ENCODE measurements at regions not wholly inside any gene's neighbourhood (a gene's known extent, or its start where the extent isn't known, plus 50 kb on each side); places are given as distances from the start of the nearest gene placed in this dataset.

DNA sequence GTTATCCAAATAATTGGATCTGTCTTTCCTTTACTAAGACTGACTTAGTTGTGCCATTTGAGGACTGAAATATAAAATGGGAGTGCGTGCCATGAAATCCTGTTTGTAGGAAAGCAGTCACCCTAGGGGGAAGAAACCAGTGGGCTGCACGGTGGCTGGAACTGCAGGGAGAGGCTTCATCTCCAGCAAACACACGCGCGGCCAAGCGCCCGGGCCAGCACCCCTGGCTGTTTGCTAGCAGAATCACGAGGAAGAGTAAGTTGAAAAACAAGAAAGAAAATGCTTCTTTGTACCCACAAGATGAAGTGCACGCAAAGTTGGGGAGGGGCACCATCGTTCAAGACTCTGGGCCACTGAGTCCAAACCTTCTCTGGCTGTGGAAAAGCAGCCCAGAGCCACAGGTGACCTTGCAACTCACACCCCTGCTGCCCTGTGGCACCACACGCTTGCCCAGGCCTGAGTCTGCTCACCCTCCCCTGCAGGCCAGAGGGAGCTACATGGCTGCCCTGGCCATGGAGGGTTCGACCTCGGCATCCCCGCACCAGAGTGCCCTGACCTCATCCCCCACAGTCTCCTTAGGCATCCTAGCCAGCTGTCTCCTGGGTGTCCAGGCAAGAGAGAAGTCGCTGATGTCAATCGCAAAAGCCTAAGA is 55.2 kb downstream of the IRX2 start:
- Mint-ChIP-seq H3K27ac (no peak overlapping the region), H3K4me3 (no peak overlapping the region), H3K9me3 (peaks cover 0 to 18% (median 8%) of the 10 kb centered on the region in 7 donors), H3K27me3 (no peaks in the 10 kb centered on the region), H3K4me1 (no peaks in the 10 kb centered on the region), H3K36me3 (no peaks in the 10 kb centered on the region)
- DNase-seq (no peak), ATAC-seq (ENCODE audit: low read depth in 2 of 2) (no peak)

DNA sequence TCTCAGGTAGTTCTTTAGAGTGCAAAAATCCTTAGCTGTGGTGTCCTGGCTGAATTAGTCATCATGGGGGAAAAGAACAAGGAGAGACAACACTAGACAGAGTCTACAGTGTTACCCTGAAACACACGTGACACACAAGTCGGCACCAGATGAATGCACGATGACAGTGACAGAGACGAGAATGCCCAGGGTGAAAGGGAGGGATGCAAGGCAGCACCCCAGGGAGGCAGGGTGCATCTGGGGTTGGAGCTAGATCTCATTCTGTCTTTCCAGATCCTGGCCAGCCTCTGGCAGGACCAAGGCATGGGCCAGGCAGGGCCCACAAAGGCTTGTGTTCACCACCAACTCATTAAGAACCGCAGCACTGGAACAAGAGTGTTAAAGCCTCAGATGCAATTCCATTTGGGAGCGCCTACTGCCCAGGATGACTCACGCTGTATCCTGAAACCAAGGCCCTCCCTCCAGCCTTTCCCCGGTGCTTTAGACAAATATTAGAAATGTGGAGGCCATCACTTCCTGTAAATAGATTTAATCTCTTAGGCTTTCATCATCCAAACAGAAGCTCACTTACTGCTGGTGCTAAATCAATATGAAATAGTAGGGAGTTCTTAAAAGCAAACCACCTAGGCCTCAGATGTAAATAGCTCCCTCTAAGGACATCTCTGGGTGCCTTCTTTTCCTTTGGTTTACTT is 56.1 kb downstream of the IRX2 start:
- Mint-ChIP-seq H3K4me3 (no peak overlapping the region), H3K4me1 (no peaks in the 10 kb centered on the region), H3K27ac (no peak overlapping the region), H3K27me3 (no peaks in the 10 kb centered on the region), H3K36me3 (no peaks in the 10 kb centered on the region), H3K9me3 (peaks cover 0 to 18% (median 8%) of the 10 kb centered on the region in 7 donors)
- no peak for DNase-seq
- no peak for ATAC-seq (ENCODE audit: low read depth in 2 of 2)

DNA sequence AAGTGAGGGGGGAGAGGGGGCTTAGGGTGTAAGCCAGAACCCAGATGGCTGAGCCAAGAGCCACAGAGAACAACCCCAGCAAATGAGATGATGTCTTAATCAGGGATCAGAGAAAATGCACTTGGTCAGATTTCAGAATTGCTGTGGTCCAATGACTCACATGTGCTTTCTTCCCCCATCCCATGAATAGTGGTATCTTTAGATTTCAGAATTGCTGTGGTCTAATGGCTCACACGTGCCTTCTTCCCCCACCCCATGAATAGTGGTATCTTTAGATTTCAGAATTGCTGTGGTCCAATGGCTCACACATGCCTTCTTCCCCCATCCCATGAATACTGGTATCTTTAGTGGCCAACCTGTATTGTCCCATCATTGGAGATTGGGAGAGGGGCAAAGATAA is 59.9 kb downstream of the IRX2 start:
- Mint-ChIP-seq H3K4me3 (no peak overlapping the region), H3K27me3 (no peaks in the 10 kb centered on the region), H3K4me1 (no peaks in the 10 kb centered on the region), H3K9me3 (peaks cover 0 to 25% (median 5%) of the 10 kb centered on the region in 7 donors), H3K27ac (no peak overlapping the region), H3K36me3 (no peaks in the 10 kb centered on the region)
- no peak for DNase-seq
- no peak for ATAC-seq (ENCODE audit: low read depth in 2 of 2)

DNA sequence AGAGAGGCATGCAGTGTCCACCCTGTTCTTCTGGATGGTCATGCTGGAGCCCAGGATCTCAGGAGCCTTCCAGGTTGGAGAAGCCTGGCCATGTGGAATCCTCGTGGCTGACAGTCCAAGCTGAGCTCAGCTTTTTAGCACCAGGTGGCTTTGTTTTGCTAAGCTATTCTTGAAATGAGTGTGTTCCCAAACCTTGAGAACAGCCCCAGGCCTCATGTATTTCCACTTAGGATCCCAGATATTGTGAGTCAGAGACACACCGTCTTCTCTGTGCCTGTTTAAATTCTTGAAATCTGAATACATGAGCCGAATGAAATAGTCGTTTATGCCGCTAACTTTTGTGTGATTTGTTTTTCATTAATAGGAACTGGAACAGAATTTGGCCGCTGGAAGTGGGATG is 61.2 kb downstream of the IRX2 start:
- Mint-ChIP-seq H3K9me3 (peaks cover 0 to 22% (median 5%) of the 10 kb centered on the region in 7 donors), H3K27me3 (peaks cover 0 to 6% (median 0%) of the 10 kb centered on the region in 3 donors), H3K4me3 (no peak overlapping the region), H3K36me3 (no peaks in the 10 kb centered on the region), H3K4me1 (no peaks in the 10 kb centered on the region), H3K27ac (no peak overlapping the region)
- no peak for ATAC-seq (ENCODE audit: low read depth in 2 of 2)
- no peak for DNase-seq

DNA sequence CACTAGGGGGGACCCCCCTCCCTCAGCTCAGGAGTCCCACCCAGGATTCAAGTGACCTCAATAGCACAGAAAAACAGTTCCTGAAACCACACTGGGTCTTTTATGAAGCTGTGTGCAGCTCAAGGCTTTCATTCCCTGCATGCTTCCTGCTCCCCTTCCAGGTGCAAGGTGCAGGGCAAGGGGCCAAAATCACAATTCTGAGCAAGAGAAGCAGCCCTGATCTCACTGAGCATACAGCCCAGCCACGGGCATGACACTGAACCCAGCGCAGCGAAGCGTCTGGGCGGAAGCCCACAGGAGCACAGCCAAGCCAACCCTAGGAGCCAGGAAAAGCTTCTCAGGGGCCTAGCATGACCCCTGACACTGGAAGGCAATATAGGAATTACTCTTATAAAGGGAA is 62.9 kb downstream of the IRX2 start:
- H3K27me3 Mint-ChIP-seq: peaks cover 0 to 6% (median 0%) of the 10 kb centered on the region in 3 donors
- H3K36me3 Mint-ChIP-seq: no peaks in the 10 kb centered on the region
- no peaks in the 10 kb centered on the region for H3K4me1 Mint-ChIP-seq
- peaks cover 0 to 11% (median 2%) of the 10 kb centered on the region in 7 donors for H3K9me3 Mint-ChIP-seq
- ATAC-seq (ENCODE audit: low read depth in 2 of 2) (no peak), DNase-seq (no peak)
- H3K4me3 Mint-ChIP-seq: no peak overlapping the region
- H3K27ac Mint-ChIP-seq: no peak overlapping the region

DNA sequence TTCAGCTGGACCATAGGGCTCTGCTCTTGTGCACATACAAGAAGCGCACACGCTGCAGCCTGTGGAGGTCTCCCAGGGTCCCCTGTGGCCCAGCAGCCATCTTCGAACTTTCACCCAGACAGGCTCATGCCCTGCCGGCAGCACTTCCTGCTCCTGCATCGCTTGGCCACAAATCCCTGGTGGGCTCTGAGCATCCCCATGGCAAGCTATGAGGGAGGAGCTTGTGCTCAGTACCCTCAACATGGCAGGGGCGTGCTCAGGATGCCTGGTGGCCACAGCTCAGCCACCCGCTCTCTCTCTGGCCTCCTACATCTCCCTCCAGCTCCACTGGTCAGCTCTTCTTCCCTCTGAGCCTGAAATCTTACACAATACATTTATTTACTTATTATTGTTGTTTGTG is 63.7 kb downstream of the IRX2 start:
- no peak for DNase-seq
- Mint-ChIP-seq H3K27me3 (peaks cover 0 to 6% (median 0%) of the 10 kb centered on the region in 3 donors), H3K4me3 (peak overlapping the region in 1 of 8 donors; percentile 1), H3K9me3 (peaks cover 0 to 11% (median 4%) of the 10 kb centered on the region in 7 donors), H3K27ac (peak overlapping the region in 1 of 6 donors; percentile 47), H3K36me3 (no peaks in the 10 kb centered on the region), H3K4me1 (no peaks in the 10 kb centered on the region)
- ATAC-seq (ENCODE audit: low read depth in 2 of 2): no peak

DNA sequence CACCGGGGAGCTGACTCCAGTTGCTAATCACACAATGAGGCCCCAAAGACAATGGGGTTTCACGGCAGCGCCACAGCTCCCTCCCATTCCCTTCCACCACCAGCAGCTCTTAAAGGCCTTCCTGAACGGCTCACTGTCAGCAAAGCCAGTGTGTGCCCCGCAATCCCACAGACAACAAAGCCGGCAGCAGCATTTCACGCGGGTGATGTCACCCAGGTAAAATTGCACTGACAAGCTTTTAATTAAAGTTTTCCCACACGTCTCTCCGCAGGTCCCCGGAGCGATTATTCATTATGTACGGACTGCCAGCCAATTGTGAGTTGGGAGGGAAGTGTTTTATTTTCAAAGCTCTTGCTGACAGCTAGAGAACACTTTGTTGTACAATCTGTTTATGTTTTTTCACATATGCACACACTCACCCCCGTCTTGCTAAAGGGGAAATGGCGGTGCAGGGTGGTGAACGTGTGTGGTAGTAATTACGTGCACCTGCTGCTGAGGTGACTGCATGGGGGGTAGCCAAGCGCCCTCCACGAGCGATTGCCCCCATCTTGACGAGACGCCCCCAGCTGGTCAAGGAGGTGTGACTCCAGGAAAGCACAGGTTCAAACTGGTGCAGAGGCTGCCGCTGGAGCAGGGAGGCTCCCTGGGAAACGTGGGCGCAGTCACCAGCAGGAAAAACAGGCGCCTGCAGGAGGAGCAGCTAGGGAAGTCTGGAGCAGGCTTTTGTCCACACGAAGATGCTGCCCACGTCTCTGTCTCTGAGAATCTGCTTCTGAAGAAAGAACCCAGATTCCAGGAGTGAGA is 65.0 kb downstream of the IRX2 start:
- Mint-ChIP-seq H3K9me3 (peaks cover 0 to 11% (median 5%) of the 10 kb centered on the region in 7 donors), H3K27me3 (peaks cover 0 to 6% (median 0%) of the 10 kb centered on the region in 3 donors), H3K36me3 (no peaks in the 10 kb centered on the region), H3K4me1 (no peaks in the 10 kb centered on the region), H3K4me3 (peak overlapping the region in 1 of 8 donors; percentile 10), H3K27ac (no peak overlapping the region)
- DNase-seq (no peak), ATAC-seq (ENCODE audit: low read depth in 2 of 2) (no peak)

DNA sequence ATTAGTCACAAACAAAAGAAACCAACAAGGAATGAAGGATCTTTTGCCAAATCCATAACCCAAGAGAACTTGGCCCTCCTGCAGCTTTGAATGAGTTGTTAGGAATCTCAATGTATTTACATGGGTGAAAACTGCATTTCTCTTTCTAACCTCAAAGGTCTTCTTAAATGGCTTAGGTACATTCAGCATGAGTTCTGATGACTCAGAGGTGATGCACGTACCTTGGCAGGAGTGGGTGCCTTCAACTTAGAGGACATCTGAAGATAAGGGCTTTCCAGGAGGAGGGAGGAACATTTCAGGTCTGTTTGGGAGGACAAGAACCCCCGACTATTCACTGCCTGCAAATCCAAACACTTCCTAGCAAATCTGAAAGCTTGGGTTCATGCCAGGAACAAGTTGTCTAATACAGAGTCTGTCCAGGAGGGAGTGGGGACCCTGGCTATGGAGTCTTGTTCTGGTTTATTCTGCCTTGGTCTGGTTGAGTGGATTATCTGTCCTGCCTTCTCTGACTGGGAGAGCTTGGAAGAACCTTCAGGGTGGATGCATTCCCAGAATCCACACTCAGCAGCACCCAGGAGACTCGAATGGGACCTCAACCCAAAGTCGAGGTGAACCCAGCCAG is 65.7 kb downstream of the IRX2 start:
- Mint-ChIP-seq H3K27me3 (peaks cover 0 to 6% (median 0%) of the 10 kb centered on the region in 3 donors), H3K4me1 (no peaks in the 10 kb centered on the region), H3K27ac (no peak overlapping the region), H3K4me3 (no peak overlapping the region), H3K36me3 (no peaks in the 10 kb centered on the region), H3K9me3 (peaks cover 0 to 11% (median 6%) of the 10 kb centered on the region in 7 donors)
- ATAC-seq (ENCODE audit: low read depth in 2 of 2) (no peak), DNase-seq (no peak)

DNA sequence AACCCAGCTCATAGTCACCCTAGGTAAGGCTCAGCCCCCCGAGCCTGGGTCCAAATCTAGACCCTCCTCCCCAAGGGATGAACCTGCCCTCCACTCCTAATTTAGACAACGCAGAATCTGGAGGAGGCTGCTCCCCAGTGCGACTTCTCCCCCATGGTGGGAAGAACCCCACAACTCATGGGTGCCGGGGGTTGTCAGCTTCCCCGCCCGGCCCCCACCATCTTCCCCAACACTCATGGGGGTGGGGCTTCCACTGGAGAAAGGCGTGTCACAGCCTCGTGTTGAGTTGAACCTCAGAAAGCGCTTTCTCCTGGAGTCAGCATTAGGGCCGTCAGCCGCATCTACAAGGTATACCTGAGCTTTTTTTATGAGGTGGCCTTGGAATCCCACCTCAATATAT is 66.9 kb downstream of the IRX2 start:
- Mint-ChIP-seq H3K27me3 (peaks cover 0 to 6% (median 0%) of the 10 kb centered on the region in 3 donors), H3K36me3 (no peaks in the 10 kb centered on the region), H3K9me3 (peaks cover 0 to 11% (median 6%) of the 10 kb centered on the region in 7 donors), H3K4me3 (no peak overlapping the region), H3K27ac (no peak overlapping the region), H3K4me1 (no peaks in the 10 kb centered on the region)
- DNase-seq: no peak
- ATAC-seq (ENCODE audit: low read depth in 2 of 2): no peak

DNA sequence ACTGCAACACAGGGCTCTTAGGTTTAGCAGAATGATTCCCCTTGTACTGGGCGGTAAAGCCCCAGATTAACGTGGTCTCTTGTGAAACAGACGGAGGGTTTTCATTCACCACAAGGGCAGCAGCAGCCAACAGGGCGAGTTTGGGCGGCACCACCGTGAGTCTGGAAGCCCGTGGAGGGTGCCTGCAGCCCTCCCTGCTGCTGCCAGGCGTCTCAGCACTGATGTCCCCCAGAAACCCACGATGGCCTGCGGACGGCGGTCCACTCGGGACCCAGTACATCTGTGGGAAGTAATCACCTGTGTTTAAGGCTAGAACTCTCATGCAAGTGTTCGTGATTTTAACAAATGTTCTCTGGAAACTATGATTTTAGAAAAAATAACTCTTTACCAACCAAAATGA is 67.8 kb downstream of the IRX2 start:
- ATAC-seq (ENCODE audit: low read depth in 2 of 2): no peak
- Mint-ChIP-seq H3K4me3 (no peak overlapping the region), H3K27me3 (peaks cover 0 to 6% (median 0%) of the 10 kb centered on the region in 3 donors), H3K27ac (no peak overlapping the region), H3K36me3 (no peaks in the 10 kb centered on the region), H3K9me3 (peaks cover 0 to 8% (median 6%) of the 10 kb centered on the region in 7 donors), H3K4me1 (no peaks in the 10 kb centered on the region)
- DNase-seq: no peak

DNA sequence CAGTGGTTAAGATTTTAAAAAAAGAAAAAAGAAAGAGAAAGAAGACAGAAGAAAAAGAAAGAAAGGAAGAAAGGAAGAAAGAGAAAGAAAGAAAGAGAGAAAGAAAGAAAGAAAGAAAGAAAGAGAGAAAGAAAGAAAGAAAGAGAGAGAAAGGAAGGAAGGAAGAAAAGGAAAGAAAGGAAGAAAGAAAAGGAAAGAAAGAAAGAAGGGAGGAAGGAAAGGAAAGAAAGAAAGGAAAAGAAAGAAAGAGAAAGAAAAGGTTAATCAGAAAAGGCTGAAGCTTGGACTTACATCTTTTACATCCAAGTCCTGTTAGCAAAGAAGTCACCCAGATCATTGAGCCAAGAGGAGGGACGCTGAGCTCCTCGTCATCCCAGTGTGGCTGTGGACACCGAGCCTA is 70.0 kb downstream of the IRX2 start:
- Mint-ChIP-seq H3K27me3 (peaks cover 0 to 6% (median 0%) of the 10 kb centered on the region in 3 donors), H3K4me3 (no peak overlapping the region), H3K36me3 (no peaks in the 10 kb centered on the region), H3K27ac (no peak overlapping the region), H3K9me3 (peaks cover 0 to 8% (median 3%) of the 10 kb centered on the region in 7 donors), H3K4me1 (no peaks in the 10 kb centered on the region)
- DNase-seq (no peak), ATAC-seq (ENCODE audit: low read depth in 2 of 2) (no peak)

DNA sequence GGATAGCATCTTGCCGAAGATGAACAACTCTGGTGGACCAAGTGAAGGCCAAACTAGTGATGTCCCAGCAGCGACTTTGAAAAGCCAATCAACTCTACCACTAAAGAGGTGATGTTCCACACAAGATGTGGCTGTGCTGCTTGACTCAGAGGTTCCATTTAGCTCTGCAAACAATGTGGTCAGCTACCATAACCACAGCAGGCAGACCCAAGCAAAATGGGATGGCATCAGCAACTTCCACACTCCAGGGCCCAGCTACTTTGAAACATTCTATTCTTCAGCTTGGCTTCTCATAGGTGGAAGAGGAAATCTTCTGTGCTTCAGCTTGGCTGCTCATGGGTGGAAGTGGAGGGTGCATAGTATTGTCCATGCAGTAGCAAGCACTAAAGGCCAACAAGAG is 70.5 kb downstream of the IRX2 start:
- Mint-ChIP-seq H3K4me3 (no peak overlapping the region), H3K27ac (no peak overlapping the region), H3K36me3 (no peaks in the 10 kb centered on the region), H3K9me3 (peaks cover 2 to 9% (median 6%) of the 10 kb centered on the region in 7 donors), H3K4me1 (no peaks in the 10 kb centered on the region), H3K27me3 (peaks cover 0 to 3% (median 0%) of the 10 kb centered on the region in 3 donors)
- DNase-seq: no peak
- no peak for ATAC-seq (ENCODE audit: low read depth in 2 of 2)

DNA sequence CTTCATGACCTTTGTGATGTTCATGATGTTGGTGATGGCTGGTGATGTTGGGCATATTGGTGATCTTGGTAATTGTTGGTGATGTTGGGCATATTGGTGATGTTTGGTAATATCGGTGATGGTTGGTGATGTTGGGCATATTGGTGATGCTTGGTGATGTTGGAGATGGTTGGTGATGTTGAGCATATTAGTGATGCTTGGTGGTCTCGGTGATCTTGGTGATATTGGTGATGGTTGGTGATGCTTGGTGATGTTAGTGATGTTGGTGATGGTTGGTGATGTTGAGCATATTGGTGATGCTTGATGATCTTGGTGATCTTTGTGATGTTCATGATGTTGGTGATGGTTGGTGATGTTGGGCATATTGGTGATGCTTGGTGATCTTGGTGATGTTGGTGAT is 73.8 kb downstream of the IRX2 start:
- no peaks in the 10 kb centered on the region for H3K4me1 Mint-ChIP-seq
- no peak for DNase-seq
- no peak for ATAC-seq (ENCODE audit: low read depth in 2 of 2)
- no peaks in the 10 kb centered on the region for H3K36me3 Mint-ChIP-seq
- no peak overlapping the region for H3K27ac Mint-ChIP-seq
- H3K9me3 Mint-ChIP-seq: peaks cover under 1 to 8% (median 6%) of the 10 kb centered on the region in 7 donors
- H3K27me3 Mint-ChIP-seq: no peaks in the 10 kb centered on the region
- H3K4me3 Mint-ChIP-seq: no peak overlapping the region
